ENCODE measurements at regions not wholly inside any gene's neighbourhood (a gene's known extent, or its start where the extent isn't known, plus 50 kb on each side); places are given as distances from the start of the nearest gene placed in this dataset.

GRCh38 chr20:11469795-11470435, 447.8 kb upstream of the BTBD3 start:
- TF ChIP-seq POLR2A (IDR thresholded peaks at IDR 0.05) (no peak), CTCF (IDR thresholded peaks at IDR 0.05) (no peak)

Data from lower leg skin (tissue), 3 donors.